Panc1 (cell line): ENCODE measurements at regions not wholly inside any gene's neighbourhood (a gene's known extent, or its start where the extent isn't known, plus 50 kb on each side); places are given as distances from the start of the nearest gene placed in this dataset.

Source experiments
- ATAC-seq: fragments of 200-7000 bp; cut with Tn5 transposase; 2 replicates; pipeline ENCODE4 v1.9.1; 2020; ENCODE audit warnings: mild to moderate bottlenecking, moderate library complexity
- BruUV-seq: library from RNA; stranded (reverse); fragments of 400-500 nt; replicated peaks from 2 replicates; lab custom pipeline; 2021; lab: Mats Ljungman, UMichigan
- CTCF ChIA-PET: fragments of 300-600 bp; sonication (Branson Sonifier 250); formaldehyde crosslinking; loops from one replicate; lab custom pipeline; 2022; ENCODE audit warnings: antibody characterized with exemption; lab: Charles Lee
- POLR2A ChIA-PET: fragments of 300-600 bp; sonication (Branson Sonifier 250); formaldehyde crosslinking; loops from one replicate; lab custom pipeline; 2022; ENCODE audit warnings: antibody characterized with exemption; lab: Charles Lee
- DNase-seq: peaks from one replicate; pipeline ENCODE4 v3.0.0-alpha.2; 2010; ENCODE audit warnings: low read depth, low spot score
- H3K27ac ChIP-seq: 2 replicates; pipeline ENCODE4 v1.5.1; 2011; ENCODE audit warnings: mild to moderate bottlenecking, low read length, inconsistent platforms
- H3K27me3 ChIP-seq: fragments of 200-500 bp; sonication (Bioruptor generic); 2 replicates; pipeline ENCODE4 v1.6.0; 2014; ENCODE audit warnings: low read length, inconsistent platforms; ENCODE audit not compliant: control insufficient read depth, insufficient read depth
- H3K36me3 ChIP-seq: fragments of 200-500 bp; sonication (Bioruptor generic); 2 replicates; pipeline ENCODE4 v1.5.1; 2014; ENCODE audit warnings: inconsistent platforms, mild to moderate bottlenecking, low read length, moderate library complexity; ENCODE audit not compliant: control insufficient read depth, insufficient read depth
- H3K4me1 ChIP-seq: 2 replicates; pipeline ENCODE4 v1.5.1; 2011; ENCODE audit warnings: inconsistent platforms, mild to moderate bottlenecking, low read length, moderate library complexity; ENCODE audit not compliant: control insufficient read depth, insufficient read depth
- H3K4me3 ChIP-seq, 2 experiments: 2 replicates each; pipeline ENCODE4 v1.5.1; 2011 to 2012; ENCODE audit warnings: low read depth in 2 of 2, low read length in 2 of 2, mild to moderate bottlenecking in 2 of 2, inconsistent platforms in 1 of 2, moderate library complexity in 1 of 2
- H3K9me3 ChIP-seq: fragments of 200-500 bp; sonication (Bioruptor generic); 2 replicates; pipeline ENCODE4 v1.5.1; 2014; ENCODE audit warnings: low read depth, mild to moderate bottlenecking, inconsistent platforms, low read length, moderate library complexity; ENCODE audit not compliant: control insufficient read depth, insufficient read depth
- POLR2AphosphoS5 ChIP-seq: IDR thresholded peaks from 2 replicates; pipeline ENCODE4 v1.6.1; 2012; ENCODE audit warnings: mild to moderate bottlenecking, low read depth, low read length, moderate library complexity
- REST ChIP-seq, 2 experiments: IDR thresholded peaks; 2 replicates each; pipeline ENCODE4 v1.6.1; 2011 to 2012; ENCODE audit warnings: low read depth in 2 of 2, control low read depth in 1 of 2, low read length in 1 of 2, mild to moderate bottlenecking in 1 of 2, moderate library complexity in 1 of 2; ENCODE audit not compliant: insufficient read depth in 1 of 2
- SIN3A ChIP-seq: IDR thresholded peaks from 2 replicates; pipeline ENCODE4 v1.6.1; 2012; ENCODE audit warnings: low read depth, mild to moderate bottlenecking, low read length, moderate library complexity, borderline replicate concordance; ENCODE audit not compliant: insufficient read depth
- TCF7L2 ChIP-seq: IDR thresholded peaks from 2 replicates; pipeline ENCODE4 v1.6.1; 2011; ENCODE audit warnings: mild to moderate bottlenecking, low read depth, low read length, inconsistent platforms
- in situ Hi-C: cut with HindIII; loops from 2 replicates; pipeline ENCODE4 v1.10.0; 2016; ENCODE audit warnings: low sequenced_read_pairs, low pct_unique_long_range_greater_than_20kb
- intact Hi-C: fragments of 100-400 bp; cut with micrococcal nuclease; formaldehyde crosslinking; loops from one replicate; pipeline ENCODE4 v1.10.0; 2022; ENCODE audit not compliant: unreplicated experiment
- TF ChIP-seq, protein P1 (sequence below): fragments of 450-650 bp; IDR thresholded peaks from 2 replicates; pipeline ENCODE4 v1.5.1; 2017; ENCODE audit warnings: mild to moderate bottlenecking

- CTCF ChIA-PET: no interaction called here
- Histone ChIP-seq H3K9me3 (no peaks in the 10 kb centered on the region), H3K27me3 (no peaks in the 10 kb centered on the region), H3K4me1 (no peaks in the 10 kb centered on the region), H3K27ac (no peak overlapping the region), H3K36me3 (no peaks in the 10 kb centered on the region), H3K4me3 (no peak overlapping the region)
- no TSS peak for BruUV-seq
- DNase-seq: no peak
- in situ Hi-C loops: no loop called here
- POLR2A ChIA-PET: no interaction called here
- ATAC-seq: no peak
- intact Hi-C loops: no loop called here
- TF ChIP-seq TCF7L2: no peak
- TF ChIP-seq REST (IDR thresholded peaks at IDR 0.05; ENCODE audit: insufficient read depth in 1 of 2, low read depth in 2 of 2, low read length in 1 of 2): no peak
- TF ChIP-seq, protein P1, sequence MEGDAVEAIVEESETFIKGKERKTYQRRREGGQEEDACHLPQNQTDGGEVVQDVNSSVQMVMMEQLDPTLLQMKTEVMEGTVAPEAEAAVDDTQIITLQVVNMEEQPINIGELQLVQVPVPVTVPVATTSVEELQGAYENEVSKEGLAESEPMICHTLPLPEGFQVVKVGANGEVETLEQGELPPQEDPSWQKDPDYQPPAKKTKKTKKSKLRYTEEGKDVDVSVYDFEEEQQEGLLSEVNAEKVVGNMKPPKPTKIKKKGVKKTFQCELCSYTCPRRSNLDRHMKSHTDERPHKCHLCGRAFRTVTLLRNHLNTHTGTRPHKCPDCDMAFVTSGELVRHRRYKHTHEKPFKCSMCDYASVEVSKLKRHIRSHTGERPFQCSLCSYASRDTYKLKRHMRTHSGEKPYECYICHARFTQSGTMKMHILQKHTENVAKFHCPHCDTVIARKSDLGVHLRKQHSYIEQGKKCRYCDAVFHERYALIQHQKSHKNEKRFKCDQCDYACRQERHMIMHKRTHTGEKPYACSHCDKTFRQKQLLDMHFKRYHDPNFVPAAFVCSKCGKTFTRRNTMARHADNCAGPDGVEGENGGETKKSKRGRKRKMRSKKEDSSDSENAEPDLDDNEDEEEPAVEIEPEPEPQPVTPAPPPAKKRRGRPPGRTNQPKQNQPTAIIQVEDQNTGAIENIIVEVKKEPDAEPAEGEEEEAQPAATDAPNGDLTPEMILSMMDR: no peak
- TF ChIP-seq SIN3A: no peak
- no peak for TF ChIP-seq POLR2AphosphoS5
Observed at GRCh38 chr16:51024703-51025102, 126.4 kb downstream of the SALL1 start.

DNA sequence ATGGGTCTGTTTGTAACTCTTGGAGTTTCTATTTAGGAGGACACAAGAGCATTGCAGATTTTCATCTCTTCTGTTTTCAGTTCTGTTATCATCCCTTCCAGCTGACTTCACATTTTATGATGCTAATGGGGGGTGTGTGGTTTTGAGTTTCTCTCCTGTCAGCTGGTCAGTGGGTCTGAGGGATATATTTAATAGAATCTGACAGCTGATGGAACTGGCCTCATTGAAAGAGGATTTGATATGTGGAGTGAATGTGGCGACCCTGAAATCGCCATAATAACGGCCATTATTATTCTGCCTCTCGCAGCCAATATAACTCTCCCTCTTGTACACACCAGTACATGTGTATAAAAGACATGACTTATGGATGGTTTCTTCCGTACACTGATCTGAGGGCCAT is 128.1 kb downstream of the SALL1 start:
- Histone ChIP-seq H3K4me1 (no peaks in the 10 kb centered on the region), H3K9me3 (no peaks in the 10 kb centered on the region), H3K27me3 (no peaks in the 10 kb centered on the region), H3K27ac (no peak overlapping the region), H3K36me3 (no peaks in the 10 kb centered on the region), H3K4me3 (no peak overlapping the region)
- BruUV-seq: no TSS peak
- no peak for ATAC-seq
- ChIA-PET CTCF (no interaction called here), POLR2A (no interaction called here)
- TF ChIP-seq POLR2AphosphoS5 (no peak), REST (IDR thresholded peaks at IDR 0.05; ENCODE audit: insufficient read depth in 1 of 2, low read depth in 2 of 2, low read length in 1 of 2) (no peak), SIN3A (no peak), TCF7L2 (no peak)
- TF ChIP-seq, protein P1: no peak
- in situ Hi-C loops (no loop called here), intact Hi-C loops (no loop called here)
- DNase-seq: no peak
